Epidermal melanocyte (primary cell): ENCODE measurements at regions not wholly inside any gene's neighbourhood (a gene's known extent, or its start where the extent isn't known, plus 50 kb on each side); places are given as distances from the start of the nearest gene placed in this dataset.

Experiments
- DNase-seq: peaks from one replicate; pipeline ENCODE4 v3.0.0; 2011; ENCODE audit warnings: low spot score; ENCODE audit not compliant: insufficient read length

DNA sequence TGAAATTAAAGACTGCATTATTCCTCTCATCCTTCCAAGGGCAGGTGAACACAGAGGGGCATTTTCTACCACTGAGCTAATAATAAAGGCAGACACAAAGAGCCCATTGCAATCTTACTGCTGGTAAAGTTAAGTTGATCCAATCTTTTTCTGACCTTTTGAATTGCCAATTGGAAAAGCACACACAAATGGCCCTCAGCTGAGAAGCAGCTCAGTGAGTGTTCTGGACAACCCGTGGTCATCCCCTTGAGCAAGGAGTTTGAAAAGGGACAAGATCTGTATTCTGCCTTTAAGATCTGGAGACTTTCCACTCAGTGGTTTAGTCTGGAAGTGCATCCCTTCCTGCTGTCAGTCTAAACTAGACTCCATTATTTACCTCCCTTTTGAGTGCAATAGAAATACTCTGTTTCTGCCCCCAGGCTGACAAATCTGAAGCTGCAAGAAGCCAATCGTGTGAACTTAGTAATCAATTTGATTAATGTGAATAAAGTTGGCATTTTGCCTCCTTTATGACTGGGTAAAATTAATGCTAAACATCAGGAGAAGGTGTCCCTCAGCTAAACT is 835.7 kb downstream of the MAT2B start:
- DNase-seq = peak; percentile 25

DNA sequence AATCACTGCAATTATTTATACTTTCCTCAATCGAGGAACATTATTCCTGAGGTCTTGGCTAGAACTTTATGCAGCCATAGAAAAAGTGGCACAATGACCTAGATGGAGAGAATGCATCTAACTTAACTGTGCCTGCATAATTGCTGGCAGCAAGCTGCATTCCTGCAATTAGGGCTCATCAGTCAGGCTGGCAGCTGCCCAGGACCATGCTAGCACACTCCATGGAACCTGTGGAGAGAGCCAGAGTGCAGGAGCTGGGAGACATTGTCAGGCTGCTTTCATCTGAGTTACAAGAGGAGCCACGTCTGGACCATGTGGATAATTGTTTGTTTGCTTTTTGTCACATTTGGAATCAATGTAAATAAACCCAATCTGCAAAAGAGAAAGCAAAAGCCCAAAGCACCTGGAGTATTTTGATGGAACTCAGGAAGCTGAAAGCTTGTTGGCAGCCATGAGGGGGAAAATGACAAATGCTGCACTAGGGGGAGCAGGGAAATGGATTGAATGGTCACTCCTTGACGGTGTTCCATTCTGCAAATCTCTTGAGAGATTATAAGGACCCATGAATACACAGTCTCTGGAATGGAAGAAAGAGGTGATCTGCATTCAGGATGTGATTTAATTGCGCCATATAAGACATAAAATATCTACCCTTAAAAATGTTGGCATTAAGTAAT is 839.9 kb downstream of the MAT2B start:
- DNase-seq = peak; percentile 14

- DNase-seq = no peak
Measured at GRCh38 chr5:164345853-164346252, 840.4 kb downstream of the MAT2B start.

- DNase-seq = no peak
Measured at GRCh38 chr5:164346785-164347630, 841.6 kb downstream of the MAT2B start.

DNA sequence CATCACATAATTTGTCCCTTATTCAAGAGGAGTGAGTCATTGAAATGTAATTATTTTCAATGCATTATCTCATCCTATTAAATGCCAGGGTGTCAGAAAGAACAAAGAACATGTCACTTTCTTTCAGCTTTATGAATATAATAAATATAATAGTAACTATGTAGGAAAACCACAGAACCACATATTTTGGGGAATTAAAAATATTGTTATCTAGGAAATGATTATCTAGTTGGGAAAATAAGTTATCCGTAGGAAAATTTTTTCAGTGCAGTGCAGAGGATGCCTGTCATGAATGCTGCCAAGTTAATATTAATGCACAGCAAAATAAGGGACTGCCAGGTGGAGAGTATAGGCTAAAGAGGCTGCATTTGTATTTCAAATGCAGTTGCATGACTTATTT is 844.8 kb downstream of the MAT2B start:
- no peak for DNase-seq

DNA sequence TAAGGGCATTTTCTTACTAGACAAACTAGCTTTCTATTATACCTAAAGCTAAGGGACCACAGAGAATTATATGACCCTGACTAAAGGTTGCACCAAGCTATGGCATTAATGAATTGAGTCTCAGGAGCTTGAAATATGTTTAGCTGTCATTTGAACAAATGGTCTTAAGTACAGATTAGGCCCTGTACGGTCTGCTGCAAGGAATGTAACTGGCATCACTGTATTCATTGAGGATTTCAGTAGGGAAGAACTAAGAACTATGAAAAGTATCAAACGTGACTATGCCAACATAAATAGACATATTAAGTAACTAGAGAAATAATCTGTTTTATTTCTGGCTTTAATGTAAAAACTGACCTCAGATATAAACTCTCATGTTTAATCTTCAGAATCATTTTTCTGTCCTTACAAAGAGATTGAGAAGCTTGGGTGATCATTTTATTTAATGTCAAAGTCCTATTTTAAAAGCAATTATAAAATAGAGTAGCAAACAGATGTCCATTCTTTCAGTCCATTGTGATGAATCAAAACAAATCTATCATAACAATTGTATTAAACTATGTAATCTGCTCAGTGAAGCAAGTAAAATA is 845.9 kb downstream of the MAT2B start:
- DNase-seq = no peak

DNA sequence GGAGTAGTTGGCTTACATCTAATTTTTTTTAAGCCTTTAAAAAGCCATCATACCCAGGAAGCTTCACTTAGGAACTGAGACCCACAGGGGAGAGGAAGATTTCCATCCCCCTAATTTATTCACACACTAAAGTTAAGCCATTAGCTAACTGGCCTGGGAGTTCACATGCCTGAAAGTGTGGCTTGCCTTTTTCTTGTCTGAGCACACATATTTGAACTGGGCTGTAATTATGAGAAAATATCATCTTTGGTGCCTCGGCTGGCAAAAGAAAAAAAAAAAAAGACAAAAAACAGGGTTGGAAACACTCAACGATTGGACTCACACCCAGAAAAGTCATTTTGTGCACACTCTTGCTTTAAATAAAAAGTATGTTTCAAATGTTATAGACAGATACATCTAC is 847.3 kb downstream of the MAT2B start:
- DNase-seq = no peak

DNA sequence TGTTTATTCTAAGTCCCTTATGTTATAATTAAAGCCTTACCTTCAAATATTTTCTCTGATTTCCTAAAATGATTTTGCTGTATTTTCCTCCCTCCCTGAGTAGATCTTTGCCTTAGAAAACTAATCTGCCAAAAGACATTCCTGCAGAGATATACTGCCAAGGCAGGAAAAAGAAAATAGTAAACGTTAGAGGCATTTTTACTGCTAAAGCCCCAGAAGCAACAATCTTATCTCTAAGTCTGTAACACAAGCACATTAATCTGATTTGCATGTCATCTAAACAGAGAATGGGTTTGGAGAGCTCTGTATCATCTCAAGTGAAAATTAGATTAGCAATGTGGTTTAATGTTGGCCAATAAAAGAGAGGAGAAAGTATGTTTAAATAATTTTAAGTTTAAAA is 847.7 kb downstream of the MAT2B start:
- DNase-seq = no peak

DNA sequence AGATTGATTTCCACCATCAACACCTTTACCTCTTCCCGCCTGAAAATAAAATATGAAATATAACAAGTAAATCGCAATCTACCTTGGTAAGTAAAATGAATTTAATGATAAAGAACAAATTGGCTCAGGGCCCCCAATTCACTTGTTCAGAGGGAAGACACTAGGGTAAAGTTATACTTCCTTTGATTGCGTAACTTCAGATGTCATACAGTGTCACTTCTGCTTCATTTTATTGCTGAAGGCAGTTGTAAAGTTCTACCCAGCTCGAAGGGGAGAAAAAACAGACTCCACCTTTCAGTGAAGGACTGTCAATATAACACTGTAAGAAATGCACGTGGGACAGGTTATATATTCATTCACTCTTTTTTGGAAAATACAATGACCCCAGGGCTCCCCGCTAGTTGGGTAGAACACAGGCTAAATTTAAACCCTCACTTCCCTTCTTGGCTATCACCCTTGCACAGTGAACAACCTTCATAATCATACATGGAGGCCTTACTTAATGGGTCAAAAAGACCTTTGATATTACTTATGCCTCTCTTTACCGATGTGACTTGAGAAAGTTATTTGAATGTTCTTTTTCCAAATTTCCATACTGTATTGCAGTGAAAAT is 848.8 kb downstream of the MAT2B start:
- no peak for DNase-seq

GRCh38 chr5:164355267-164355830 is 849.9 kb downstream of the MAT2B start:
- DNase-seq = no peak

GRCh38 chr5:164356790-164357189 is 851.4 kb downstream of the MAT2B start:
- DNase-seq = no peak

DNA sequence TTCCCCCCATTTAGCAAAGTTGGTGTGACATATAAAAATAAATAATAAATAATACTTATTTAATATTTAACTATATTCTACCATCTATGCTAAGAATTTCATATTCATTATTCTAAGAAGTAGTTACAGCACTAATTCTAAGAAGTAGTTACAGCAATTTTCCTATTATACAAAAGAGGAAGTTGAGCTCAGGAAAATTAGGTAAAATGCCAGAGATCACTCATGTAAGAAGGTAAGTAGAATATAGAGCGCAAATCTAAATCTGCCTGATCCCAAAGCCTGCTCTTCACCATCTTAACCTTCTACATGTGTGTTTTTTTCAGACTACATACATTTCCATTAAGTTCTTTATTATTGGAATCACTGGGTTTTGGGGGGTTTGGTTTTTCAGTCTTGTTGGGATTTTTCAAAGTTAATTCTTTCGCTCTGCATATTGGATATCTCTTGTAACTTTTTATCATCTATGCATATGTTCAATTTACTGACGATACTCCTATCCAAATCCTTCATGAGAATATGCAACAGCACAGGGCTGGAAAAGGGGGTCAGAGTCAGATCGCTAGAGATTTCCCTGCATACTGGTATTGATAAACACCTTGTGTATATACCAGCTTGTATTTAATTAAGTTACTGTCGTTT is 852.1 kb downstream of the MAT2B start:
- DNase-seq = no peak

- no peak for DNase-seq
Measured at GRCh38 chr5:164358531-164359259, 853.3 kb downstream of the MAT2B start.

DNA sequence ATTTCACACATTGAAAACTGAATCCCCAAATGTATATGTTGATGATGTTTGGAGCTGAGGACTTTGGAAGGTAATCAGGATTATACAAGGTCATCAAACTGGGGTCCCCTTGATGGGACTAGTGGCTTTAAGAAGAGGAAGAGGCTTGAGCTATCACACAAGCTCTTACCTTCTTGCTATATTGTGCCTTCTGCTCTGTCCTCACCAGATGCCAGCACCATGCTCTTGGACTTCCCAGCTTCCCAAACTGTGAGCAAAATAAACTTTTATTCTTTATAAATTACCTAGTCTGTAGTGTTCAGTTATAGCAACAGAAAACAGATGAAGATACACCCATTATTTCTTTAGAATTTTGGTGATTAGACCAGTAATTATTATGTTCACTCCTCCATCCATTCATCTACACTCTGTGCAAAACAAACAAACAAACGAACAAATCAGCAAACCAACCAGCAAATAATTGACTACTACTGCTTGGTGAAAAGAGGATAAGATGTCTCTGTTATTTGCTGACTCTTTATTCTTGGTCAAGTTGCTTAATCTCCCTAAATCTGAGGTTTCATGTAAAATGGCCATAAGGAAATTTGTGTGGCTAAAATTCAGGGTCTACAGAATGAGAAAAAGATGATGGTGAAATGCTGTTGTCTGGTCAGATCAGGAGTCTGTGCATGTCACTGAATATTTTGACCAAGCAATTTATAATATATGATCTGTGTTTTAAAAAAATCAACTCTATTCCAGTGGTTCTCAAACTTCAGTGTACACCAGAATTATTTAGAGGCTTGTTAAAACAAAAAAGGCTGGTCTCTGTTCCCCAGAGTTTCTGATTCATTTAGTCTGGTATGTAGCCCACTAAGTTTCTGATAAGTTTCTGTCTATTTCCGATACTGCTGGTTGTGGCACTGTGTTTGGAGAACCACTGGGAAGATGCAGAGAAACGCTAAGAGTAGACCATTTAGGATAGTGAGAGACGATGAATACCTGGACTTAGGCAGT is 854.1 kb downstream of the MAT2B start:
- DNase-seq = no peak

GRCh38 chr5:164360589-164360988 is 855.2 kb downstream of the MAT2B start:
- DNase-seq = no peak

GRCh38 chr5:164361986-164362385 is 856.6 kb downstream of the MAT2B start:
- DNase-seq = no peak

DNA sequence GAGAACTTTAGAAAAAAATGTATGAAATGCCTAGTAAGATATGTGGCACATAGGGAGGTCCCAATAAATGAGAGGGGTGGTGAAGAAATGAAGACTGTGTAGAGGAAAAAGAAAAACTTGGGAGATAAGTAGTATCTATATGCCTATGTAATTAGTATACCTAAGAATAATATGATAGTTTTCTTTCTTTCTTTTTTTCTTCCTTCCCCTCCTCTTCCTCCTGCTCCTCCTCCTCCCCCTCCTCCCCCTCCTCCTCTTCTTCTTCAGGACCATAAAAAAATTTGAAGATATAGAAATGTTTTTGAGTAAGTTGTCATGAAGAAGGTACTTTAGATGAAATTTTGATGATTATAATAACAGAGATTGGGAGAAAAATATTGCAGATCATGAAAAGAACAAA is 857.4 kb downstream of the MAT2B start:
- no peak for DNase-seq

DNA sequence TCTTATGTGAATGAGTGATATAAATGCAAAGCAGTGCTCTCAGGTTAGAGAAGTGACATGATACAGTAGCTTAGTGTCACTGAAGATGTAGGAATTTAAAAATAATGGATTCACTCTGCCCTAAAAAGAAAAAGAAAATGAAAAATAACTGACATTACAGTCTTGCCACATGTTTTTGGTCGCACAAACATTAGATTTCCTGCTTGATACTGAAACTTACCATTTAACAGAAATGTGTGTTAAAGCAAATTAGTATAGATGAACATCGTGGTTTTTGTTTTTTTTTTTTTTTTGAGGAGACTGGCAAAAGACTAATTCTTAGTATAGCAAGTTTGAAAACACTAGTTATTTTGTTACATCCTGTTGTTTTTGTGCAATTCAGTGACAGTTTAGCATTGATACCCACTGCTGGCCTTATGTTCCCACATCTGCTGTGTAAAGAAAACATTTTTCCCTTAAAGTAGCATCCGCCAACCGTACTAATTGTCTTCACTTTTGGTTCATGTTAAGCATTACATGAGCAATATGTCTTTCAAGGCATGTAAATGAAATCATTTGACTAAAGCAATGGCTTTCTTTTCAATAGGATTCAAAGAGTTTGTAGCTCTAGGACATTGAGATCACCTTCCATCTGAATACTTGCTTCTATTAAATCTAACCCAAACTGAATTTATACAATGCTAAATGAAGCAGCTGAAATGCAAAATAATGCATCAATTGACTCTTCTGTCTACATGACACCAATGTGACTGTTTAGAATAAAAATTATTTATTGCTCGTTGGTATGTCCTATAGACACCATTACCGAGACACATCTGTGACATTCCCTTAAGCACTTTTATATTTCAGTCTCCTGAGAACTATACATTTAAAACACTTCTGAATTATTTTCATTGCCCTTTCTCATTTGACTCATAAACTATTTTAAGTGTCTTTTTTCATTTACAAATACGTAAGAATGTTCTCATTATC is 859.1 kb downstream of the MAT2B start:
- no peak for DNase-seq
